ENCODE measurements at regions not wholly inside any gene's neighbourhood (a gene's known extent, or its start where the extent isn't known, plus 50 kb on each side); places are given as distances from the start of the nearest gene placed in this dataset.

- Mint-ChIP-seq H3K4me1 (ENCODE audit: low read depth) (no peaks in the 10 kb centered on the region), H3K27me3 (ENCODE audit: low read depth) (peaks cover 15% of the 10 kb centered on the region)
- no peak for TF ChIP-seq CTCF (IDR thresholded peaks at IDR 0.05)
Observed at GRCh38 chr18:47586418-47587070, 335.1 kb upstream of the SKOR2 start.

GRCh38 chr18:47585914-47586313, 334.5 kb upstream of the SKOR2 start:
- Mint-ChIP-seq H3K27ac (ENCODE audit: unreplicated experiment) (no peak overlapping the region), H3K36me3 (ENCODE audit: low read depth) (no peaks in the 10 kb centered on the region)
- no peak for TF ChIP-seq CTCF (IDR thresholded peaks at IDR 0.05)

More at GRCh38 chr18:47586418-47587070, 335.1 kb upstream of the SKOR2 start:
- Mint-ChIP-seq H3K4me3 (ENCODE audit: unreplicated experiment) (no peak overlapping the region), H3K27ac (ENCODE audit: unreplicated experiment) (no peak overlapping the region), H3K36me3 (ENCODE audit: low read depth) (no peaks in the 10 kb centered on the region), H3K9me3 (ENCODE audit: low read depth) (peaks cover 2% of the 10 kb centered on the region)
- no peak for DNase-seq (ENCODE audit: low spot score)

GRCh38 chr18:47585136-47585535, 333.7 kb upstream of the SKOR2 start:
- no peaks in the 10 kb centered on the region for H3K9me3 Mint-ChIP-seq (ENCODE audit: low read depth)
- no peak overlapping the region for H3K27ac Mint-ChIP-seq (ENCODE audit: unreplicated experiment)
- no peaks in the 10 kb centered on the region for H3K36me3 Mint-ChIP-seq (ENCODE audit: low read depth)
- H3K4me3 Mint-ChIP-seq (ENCODE audit: unreplicated experiment), result no peak overlapping the region
- no peaks in the 10 kb centered on the region for H3K4me1 Mint-ChIP-seq (ENCODE audit: low read depth)
- H3K27me3 Mint-ChIP-seq (ENCODE audit: low read depth), result peaks cover 13% of the 10 kb centered on the region
- DNase-seq (ENCODE audit: low spot score), result no peak
- TF ChIP-seq CTCF (IDR thresholded peaks at IDR 0.05), result no peak

More at GRCh38 chr18:47585914-47586313, 334.5 kb upstream of the SKOR2 start:
- no peak for DNase-seq (ENCODE audit: low spot score)
- no peaks in the 10 kb centered on the region for H3K4me1 Mint-ChIP-seq (ENCODE audit: low read depth)
- H3K9me3 Mint-ChIP-seq (ENCODE audit: low read depth), result no peaks in the 10 kb centered on the region
- H3K4me3 Mint-ChIP-seq (ENCODE audit: unreplicated experiment), result no peak overlapping the region
- peaks cover 13% of the 10 kb centered on the region for H3K27me3 Mint-ChIP-seq (ENCODE audit: low read depth)

- H3K4me1 Mint-ChIP-seq (ENCODE audit: low read depth), result no peaks in the 10 kb centered on the region
- no peak for DNase-seq (ENCODE audit: low spot score)
Observed at GRCh38 chr18:47582093-47582492, 330.6 kb upstream of the SKOR2 start.

GRCh38 chr18:47577520-47577919, 326.1 kb upstream of the SKOR2 start:
- Mint-ChIP-seq H3K4me1 (ENCODE audit: low read depth) (no peaks in the 10 kb centered on the region), H3K36me3 (ENCODE audit: low read depth) (no peaks in the 10 kb centered on the region), H3K27me3 (ENCODE audit: low read depth) (peaks cover 16% of the 10 kb centered on the region), H3K4me3 (ENCODE audit: unreplicated experiment) (no peak overlapping the region), H3K27ac (ENCODE audit: unreplicated experiment) (no peak overlapping the region), H3K9me3 (ENCODE audit: low read depth) (no peaks in the 10 kb centered on the region)
- DNase-seq (ENCODE audit: low spot score), result no peak
- TF ChIP-seq CTCF (IDR thresholded peaks at IDR 0.05), result no peak

More at GRCh38 chr18:47582093-47582492, 330.6 kb upstream of the SKOR2 start:
- Mint-ChIP-seq H3K36me3 (ENCODE audit: low read depth) (no peaks in the 10 kb centered on the region), H3K4me3 (ENCODE audit: unreplicated experiment) (no peak overlapping the region), H3K9me3 (ENCODE audit: low read depth) (no peaks in the 10 kb centered on the region), H3K27ac (ENCODE audit: unreplicated experiment) (no peak overlapping the region), H3K27me3 (ENCODE audit: low read depth) (peaks cover 14% of the 10 kb centered on the region)
- no peak for TF ChIP-seq CTCF (IDR thresholded peaks at IDR 0.05)

Measured in chondrocyte (in vitro differentiated cells).